ENCODE measurements at regions not wholly inside any gene's neighbourhood (a gene's known extent, or its start where the extent isn't known, plus 50 kb on each side); places are given as distances from the start of the nearest gene placed in this dataset.

DNA sequence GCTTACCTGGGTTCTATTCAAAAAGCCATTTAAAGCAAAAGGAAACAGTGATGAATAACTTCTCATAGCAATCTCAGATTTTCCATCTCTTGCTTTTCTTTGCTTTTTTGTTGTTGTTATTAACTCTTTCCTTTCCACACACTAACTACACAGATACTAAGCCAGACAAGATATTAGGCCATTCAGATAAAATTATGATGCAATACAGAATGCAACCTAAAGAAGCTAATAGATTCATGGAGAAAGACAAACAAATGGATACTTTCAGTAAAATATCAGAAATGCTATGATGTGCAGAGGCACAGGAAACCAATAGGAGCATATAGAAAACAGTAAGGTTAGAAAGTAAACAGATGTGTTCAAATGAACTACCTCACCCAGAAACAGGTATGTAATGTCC lies 597.0 kb upstream of the ITGA1 start (continued):
- TF ChIP-seq, protein P1, sequence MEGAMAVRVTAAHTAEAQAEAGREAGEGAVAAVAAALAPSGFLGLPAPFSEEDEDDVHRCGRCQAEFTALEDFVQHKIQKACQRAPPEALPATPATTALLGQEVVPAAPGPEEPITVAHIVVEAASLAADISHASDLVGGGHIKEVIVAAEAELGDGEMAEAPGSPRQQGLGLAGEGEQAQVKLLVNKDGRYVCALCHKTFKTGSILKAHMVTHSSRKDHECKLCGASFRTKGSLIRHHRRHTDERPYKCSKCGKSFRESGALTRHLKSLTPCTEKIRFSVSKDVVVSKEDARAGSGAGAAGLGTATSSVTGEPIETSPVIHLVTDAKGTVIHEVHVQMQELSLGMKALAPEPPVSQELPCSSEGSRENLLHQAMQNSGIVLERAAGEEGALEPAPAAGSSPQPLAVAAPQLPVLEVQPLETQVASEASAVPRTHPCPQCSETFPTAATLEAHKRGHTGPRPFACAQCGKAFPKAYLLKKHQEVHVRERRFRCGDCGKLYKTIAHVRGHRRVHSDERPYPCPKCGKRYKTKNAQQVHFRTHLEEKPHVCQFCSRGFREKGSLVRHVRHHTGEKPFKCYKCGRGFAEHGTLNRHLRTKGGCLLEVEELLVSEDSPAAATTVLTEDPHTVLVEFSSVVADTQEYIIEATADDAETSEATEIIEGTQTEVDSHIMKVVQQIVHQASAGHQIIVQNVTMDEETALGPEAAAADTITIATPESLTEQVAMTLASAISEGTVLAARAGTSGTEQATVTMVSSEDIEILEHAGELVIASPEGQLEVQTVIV (IDR thresholded peaks at IDR 0.05; ENCODE audit: borderline replicate concordance, partially characterized antibody) = no peak
- TF ChIP-seq GABPA (IDR thresholded peaks at IDR 0.05; ENCODE audit: low read depth) = no peak

DNA sequence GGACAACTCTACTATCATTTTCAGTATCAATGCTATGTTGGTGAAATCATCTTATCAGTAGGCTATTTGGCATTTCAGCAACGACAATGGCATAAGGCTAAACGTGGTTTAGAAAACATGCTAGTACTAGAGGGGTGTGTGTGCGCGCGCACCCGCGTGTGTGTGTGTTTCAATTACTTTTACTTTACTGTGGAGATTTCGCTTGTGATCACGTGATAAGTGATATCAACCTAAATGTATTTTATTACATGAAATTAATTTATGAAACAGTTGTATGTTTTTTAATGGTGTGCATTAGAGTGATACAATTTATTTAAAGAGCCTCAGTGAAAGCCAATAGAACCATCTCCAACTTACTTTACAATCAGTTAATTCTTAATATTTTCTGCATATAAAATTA lies 587.9 kb upstream of the ITGA1 start:
- CTCF ChIA-PET = no interaction called here
- Histone ChIP-seq H4K20me1 (ENCODE audit: control insufficient read depth, insufficient read depth) (no peaks in the 10 kb centered on the region), H3K4me2 (ENCODE audit: control insufficient read depth, insufficient read depth) (no peak overlapping the region), H2AFZ (ENCODE audit: control insufficient read depth, low read depth, low read length) (no peak overlapping the region), H3K4me1 (ENCODE audit: control insufficient read depth, insufficient read depth, low read length) (no peaks in the 10 kb centered on the region), H3K4me3 (no peak overlapping the region), H3K9me3 (replicated peaks; ENCODE audit: control insufficient read depth, insufficient read depth, low read length) (no peaks in the 10 kb centered on the region), H3K9ac (ENCODE audit: control insufficient read depth, insufficient read depth, low read length) (no peak overlapping the region), H3K79me2 (ENCODE audit: control insufficient read depth, insufficient read depth, low read length) (no peaks in the 10 kb centered on the region), H3K27ac (ENCODE audit: control insufficient read depth, insufficient read depth) (no peak overlapping the region), H3K36me3 (ENCODE audit: control insufficient read depth in 2 of 2, insufficient read depth in 2 of 2, low read length in 1 of 2) (no peaks in the 10 kb centered on the region), H3K27me3 (replicated peaks in 1 of 2; ENCODE audit: control insufficient read depth in 2 of 2, insufficient read depth in 2 of 2, low read length in 1 of 2) (no peaks in the 10 kb centered on the region)
- no TSS peak for BruUV-seq (replicated peaks)
- intact Hi-C loops (cut with micrococcal nuclease; ENCODE audit: unreplicated experiment) = no loop called here
- TF ChIP-seq JUNB (IDR thresholded peaks at IDR 0.05) = no peak
- POLR2A ChIA-PET = no interaction called here
- SMC1A ChIA-PET (ENCODE audit: uncharacterized antibody, unreplicated experiment) = no interaction called here
- 53% methylated on average over 9 of the region's 9 CpGs for WGBS (ENCODE audit: insufficient coverage, insufficient replicate concordance, low lambda C conversion rate, missing lambda C conversion rate)
- in situ Hi-C loops (cut with MboI) = no loop called here
- DNase-seq (ENCODE audit: low read depth, low spot score) = no peak
- RAD21 ChIA-PET (ENCODE audit: unreplicated experiment) = no interaction called here
- ATAC-seq = no peak
- no peak for FAIRE-seq

DNA sequence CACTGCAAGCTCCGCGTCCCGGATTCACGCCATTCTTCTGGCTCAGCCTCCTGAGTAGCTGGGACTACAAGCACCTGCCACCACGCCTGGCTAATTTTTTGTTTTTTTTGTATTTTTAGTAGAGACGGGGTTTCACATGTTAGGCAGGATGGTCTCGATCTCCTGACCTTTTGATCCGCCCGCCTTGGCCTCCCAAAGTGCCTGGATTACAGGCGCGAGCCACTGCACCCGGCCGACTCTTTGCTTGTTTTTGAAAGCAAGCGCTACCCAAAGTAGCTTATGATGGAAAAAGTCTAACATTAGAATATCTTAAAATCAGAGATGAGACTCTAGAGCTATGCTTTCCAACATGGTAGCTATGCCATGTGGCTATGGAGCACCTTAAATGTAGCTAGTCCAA lies 585.5 kb upstream of the ITGA1 start:
- ChIA-PET POLR2A (no interaction called here), RAD21 (ENCODE audit: unreplicated experiment) (no interaction called here), SMC1A (ENCODE audit: uncharacterized antibody, unreplicated experiment) (no interaction called here), CTCF (no interaction called here)
- H3K36me3 ChIP-seq (ENCODE audit: control insufficient read depth in 2 of 2, insufficient read depth in 2 of 2, low read length in 1 of 2) = no peaks in the 10 kb centered on the region
- H3K4me1 ChIP-seq (ENCODE audit: control insufficient read depth, insufficient read depth, low read length) = no peaks in the 10 kb centered on the region
- no peaks in the 10 kb centered on the region for H3K79me2 ChIP-seq (ENCODE audit: control insufficient read depth, insufficient read depth, low read length)
- H2AFZ ChIP-seq (ENCODE audit: control insufficient read depth, low read depth, low read length) = no peak overlapping the region
- FAIRE-seq = no peak
- 70% methylated on average over 12 of the region's 14 CpGs for WGBS (ENCODE audit: insufficient coverage, insufficient replicate concordance, low lambda C conversion rate, missing lambda C conversion rate)
- no peak for ATAC-seq
- no peak overlapping the region for H3K4me3 ChIP-seq
- intact Hi-C loops (cut with micrococcal nuclease; ENCODE audit: unreplicated experiment) (no loop called here), in situ Hi-C loops (cut with MboI) (no loop called here)
- no peaks in the 10 kb centered on the region for H3K27me3 ChIP-seq (replicated peaks in 1 of 2; ENCODE audit: control insufficient read depth in 2 of 2, insufficient read depth in 2 of 2, low read length in 1 of 2)
- no peak overlapping the region for H3K4me2 ChIP-seq (ENCODE audit: control insufficient read depth, insufficient read depth)
- H3K9ac ChIP-seq (ENCODE audit: control insufficient read depth, insufficient read depth, low read length) = no peak overlapping the region
- no peaks in the 10 kb centered on the region for H3K9me3 ChIP-seq (replicated peaks; ENCODE audit: control insufficient read depth, insufficient read depth, low read length)
- no peak overlapping the region for H3K27ac ChIP-seq (ENCODE audit: control insufficient read depth, insufficient read depth)
- no TSS peak for BruUV-seq (replicated peaks)
- no peaks in the 10 kb centered on the region for H4K20me1 ChIP-seq (ENCODE audit: control insufficient read depth, insufficient read depth)
- no peak for DNase-seq (ENCODE audit: low read depth, low spot score)
- TF ChIP-seq, protein P2, sequence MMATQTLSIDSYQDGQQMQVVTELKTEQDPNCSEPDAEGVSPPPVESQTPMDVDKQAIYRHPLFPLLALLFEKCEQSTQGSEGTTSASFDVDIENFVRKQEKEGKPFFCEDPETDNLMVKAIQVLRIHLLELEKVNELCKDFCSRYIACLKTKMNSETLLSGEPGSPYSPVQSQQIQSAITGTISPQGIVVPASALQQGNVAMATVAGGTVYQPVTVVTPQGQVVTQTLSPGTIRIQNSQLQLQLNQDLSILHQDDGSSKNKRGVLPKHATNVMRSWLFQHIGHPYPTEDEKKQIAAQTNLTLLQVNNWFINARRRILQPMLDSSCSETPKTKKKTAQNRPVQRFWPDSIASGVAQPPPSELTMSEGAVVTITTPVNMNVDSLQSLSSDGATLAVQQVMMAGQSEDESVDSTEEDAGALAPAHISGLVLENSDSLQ (IDR thresholded peaks at IDR 0.05) = no peak
- TF ChIP-seq CEBPB (IDR thresholded peaks at IDR 0.05; ENCODE audit: borderline replicate concordance in 1 of 2, low read depth in 2 of 2, low read length in 2 of 2) (no peak), CHD4 (IDR thresholded peaks at IDR 0.05) (no peak), SMAD5 (IDR thresholded peaks at IDR 0.05; ENCODE audit: low read depth) (no peak), MTA2 (IDR thresholded peaks at IDR 0.05; ENCODE audit: low read depth) (no peak), TARDBP (IDR thresholded peaks at IDR 0.05; ENCODE audit: borderline replicate concordance) (no peak), BMI1 (IDR thresholded peaks at IDR 0.05; ENCODE audit: borderline replicate concordance) (no peak)
- TF ChIP-seq, protein P3, sequence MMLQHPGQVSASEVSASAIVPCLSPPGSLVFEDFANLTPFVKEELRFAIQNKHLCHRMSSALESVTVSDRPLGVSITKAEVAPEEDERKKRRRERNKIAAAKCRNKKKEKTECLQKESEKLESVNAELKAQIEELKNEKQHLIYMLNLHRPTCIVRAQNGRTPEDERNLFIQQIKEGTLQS (IDR thresholded peaks at IDR 0.05; ENCODE audit: borderline replicate concordance, extremely low read depth, low read depth, low read length) = no peak
- TF ChIP-seq, protein P4, sequence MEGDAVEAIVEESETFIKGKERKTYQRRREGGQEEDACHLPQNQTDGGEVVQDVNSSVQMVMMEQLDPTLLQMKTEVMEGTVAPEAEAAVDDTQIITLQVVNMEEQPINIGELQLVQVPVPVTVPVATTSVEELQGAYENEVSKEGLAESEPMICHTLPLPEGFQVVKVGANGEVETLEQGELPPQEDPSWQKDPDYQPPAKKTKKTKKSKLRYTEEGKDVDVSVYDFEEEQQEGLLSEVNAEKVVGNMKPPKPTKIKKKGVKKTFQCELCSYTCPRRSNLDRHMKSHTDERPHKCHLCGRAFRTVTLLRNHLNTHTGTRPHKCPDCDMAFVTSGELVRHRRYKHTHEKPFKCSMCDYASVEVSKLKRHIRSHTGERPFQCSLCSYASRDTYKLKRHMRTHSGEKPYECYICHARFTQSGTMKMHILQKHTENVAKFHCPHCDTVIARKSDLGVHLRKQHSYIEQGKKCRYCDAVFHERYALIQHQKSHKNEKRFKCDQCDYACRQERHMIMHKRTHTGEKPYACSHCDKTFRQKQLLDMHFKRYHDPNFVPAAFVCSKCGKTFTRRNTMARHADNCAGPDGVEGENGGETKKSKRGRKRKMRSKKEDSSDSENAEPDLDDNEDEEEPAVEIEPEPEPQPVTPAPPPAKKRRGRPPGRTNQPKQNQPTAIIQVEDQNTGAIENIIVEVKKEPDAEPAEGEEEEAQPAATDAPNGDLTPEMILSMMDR (IDR thresholded peaks at IDR 0.05 in 2 of 3, conservative IDR thresholded peaks at IDR 0.05 in 1 of 3; ENCODE audit: control insufficient read depth in 2 of 3, extremely low read depth in 1 of 3, insufficient read depth in 1 of 3, low read depth in 3 of 3, low read length in 3 of 3) = no peak

Data from GM12878 (cell line).